ENCODE measurements at regions not wholly inside any gene's neighbourhood (a gene's known extent, or its start where the extent isn't known, plus 50 kb on each side); places are given as distances from the start of the nearest gene placed in this dataset.

GRCh38 chr2:193943406-193943960 is 1713.5 kb upstream of the SLC39A10 start:
- no peaks in the 10 kb centered on the region for H3K36me3 ChIP-seq (ENCODE audit: control insufficient read depth in 1 of 2, insufficient read depth in 2 of 2, low read length in 1 of 2)
- H3K27me3 ChIP-seq (ENCODE audit: control insufficient read depth in 1 of 2, insufficient read depth in 2 of 2, low read length in 1 of 2), result no peaks in the 10 kb centered on the region
- 54 to 58% methylated on average over 4 of the region's 4 CpGs for WGBS, 2 donors
- intact Hi-C loops (cut with DNase I), result no loop called here
- H3K4me1 ChIP-seq (ENCODE audit: control insufficient read depth in 1 of 2, insufficient read depth in 2 of 2, low read length in 2 of 2), result no peaks in the 10 kb centered on the region
- H3K4me3 ChIP-seq (ENCODE audit: low read length in 2 of 2), result no peak overlapping the region
- no peak for DNase-seq
- no peak overlapping the region for H3K27ac ChIP-seq (ENCODE audit: low read depth in 1 of 2, low read length in 2 of 2)
- no peak for ATAC-seq (ENCODE audit: low FRiP score)
- no peaks in the 10 kb centered on the region for H3K9me3 ChIP-seq (ENCODE audit: control insufficient read depth, low read length)

- no peak for ATAC-seq (ENCODE audit: low FRiP score)
- 92% methylated on average over 3 of the region's 3 CpGs for WGBS, 2 donors
These were observed 1721.9 kb upstream of the SLC39A10 start for GRCh38 chr2:193935114-193935513.

GRCh38 chr2:193929131-193929530 is 1727.9 kb upstream of the SLC39A10 start:
- Histone ChIP-seq H3K4me3 (ENCODE audit: low read length in 2 of 2) (no peak overlapping the region), H3K9me3 (ENCODE audit: control insufficient read depth, low read length) (no peaks in the 10 kb centered on the region), H3K4me1 (ENCODE audit: control insufficient read depth in 1 of 2, insufficient read depth in 2 of 2, low read length in 2 of 2) (no peaks in the 10 kb centered on the region), H3K36me3 (ENCODE audit: control insufficient read depth in 1 of 2, insufficient read depth in 2 of 2, low read length in 1 of 2) (no peaks in the 10 kb centered on the region), H3K27ac (ENCODE audit: low read depth in 1 of 2, low read length in 2 of 2) (no peak overlapping the region), H3K27me3 (ENCODE audit: control insufficient read depth in 1 of 2, insufficient read depth in 2 of 2, low read length in 1 of 2) (no peaks in the 10 kb centered on the region)
- intact Hi-C loops (cut with DNase I), result no loop called here
- 59 to 66% methylated on average over 1 of the region's 1 CpG for WGBS, 2 donors
- ATAC-seq (ENCODE audit: low FRiP score) (no peak), DNase-seq (no peak)

More at GRCh38 chr2:193935114-193935513, 1721.9 kb upstream of the SLC39A10 start:
- H3K9me3 ChIP-seq (ENCODE audit: control insufficient read depth, low read length), result no peaks in the 10 kb centered on the region
- intact Hi-C loops (cut with DNase I), result no loop called here
- no peaks in the 10 kb centered on the region for H3K36me3 ChIP-seq (ENCODE audit: control insufficient read depth in 1 of 2, insufficient read depth in 2 of 2, low read length in 1 of 2)
- H3K4me1 ChIP-seq (ENCODE audit: control insufficient read depth in 1 of 2, insufficient read depth in 2 of 2, low read length in 2 of 2), result no peaks in the 10 kb centered on the region
- no peak overlapping the region for H3K27ac ChIP-seq (ENCODE audit: low read depth in 1 of 2, low read length in 2 of 2)
- H3K4me3 ChIP-seq (ENCODE audit: low read length in 2 of 2), result no peak overlapping the region
- no peaks in the 10 kb centered on the region for H3K27me3 ChIP-seq (ENCODE audit: control insufficient read depth in 1 of 2, insufficient read depth in 2 of 2, low read length in 1 of 2)
- DNase-seq, result no peak

- H3K27ac ChIP-seq (ENCODE audit: low read depth in 1 of 2, low read length in 2 of 2), result no peak overlapping the region
- ATAC-seq (ENCODE audit: low FRiP score) (no peak), DNase-seq (no peak)
- intact Hi-C loops (cut with DNase I), result no loop called here
- H3K27me3 ChIP-seq (ENCODE audit: control insufficient read depth in 1 of 2, insufficient read depth in 2 of 2, low read length in 1 of 2), result no peaks in the 10 kb centered on the region
- no peak overlapping the region for H3K4me3 ChIP-seq (ENCODE audit: low read length in 2 of 2)
- H3K4me1 ChIP-seq (ENCODE audit: control insufficient read depth in 1 of 2, insufficient read depth in 2 of 2, low read length in 2 of 2), result no peaks in the 10 kb centered on the region
- no peaks in the 10 kb centered on the region for H3K9me3 ChIP-seq (ENCODE audit: control insufficient read depth, low read length)
- WGBS, 2 donors, result 50 to 55% methylated on average over 1 of the region's 1 CpG
- no peaks in the 10 kb centered on the region for H3K36me3 ChIP-seq (ENCODE audit: control insufficient read depth in 1 of 2, insufficient read depth in 2 of 2, low read length in 1 of 2)
These were observed 1712.8 kb upstream of the TMEFF2 start for GRCh38 chr2:193907561-193907960.

GRCh38 chr2:193900292-193900691 is 1705.6 kb upstream of the TMEFF2 start:
- Histone ChIP-seq H3K27ac (ENCODE audit: low read depth in 1 of 2, low read length in 2 of 2) (no peak overlapping the region), H3K4me3 (ENCODE audit: low read length in 2 of 2) (no peak overlapping the region), H3K36me3 (ENCODE audit: control insufficient read depth in 1 of 2, insufficient read depth in 2 of 2, low read length in 1 of 2) (no peaks in the 10 kb centered on the region), H3K9me3 (ENCODE audit: control insufficient read depth, low read length) (no peaks in the 10 kb centered on the region), H3K4me1 (ENCODE audit: control insufficient read depth in 1 of 2, insufficient read depth in 2 of 2, low read length in 2 of 2) (no peaks in the 10 kb centered on the region), H3K27me3 (ENCODE audit: control insufficient read depth in 1 of 2, insufficient read depth in 2 of 2, low read length in 1 of 2) (no peaks in the 10 kb centered on the region)
- no peak for DNase-seq
- intact Hi-C loops (cut with DNase I), result no loop called here
- ATAC-seq (ENCODE audit: low FRiP score), result no peak
- 73 to 80% methylated on average over 3 of the region's 3 CpGs for WGBS, 2 donors

- WGBS, 2 donors, result 42 to 66% methylated on average over 1 of the region's 1 CpG
- Histone ChIP-seq H3K36me3 (ENCODE audit: control insufficient read depth in 1 of 2, insufficient read depth in 2 of 2, low read length in 1 of 2) (no peaks in the 10 kb centered on the region), H3K4me1 (ENCODE audit: control insufficient read depth in 1 of 2, insufficient read depth in 2 of 2, low read length in 2 of 2) (no peaks in the 10 kb centered on the region), H3K9me3 (ENCODE audit: control insufficient read depth, low read length) (no peaks in the 10 kb centered on the region), H3K27me3 (ENCODE audit: control insufficient read depth in 1 of 2, insufficient read depth in 2 of 2, low read length in 1 of 2) (no peaks in the 10 kb centered on the region), H3K27ac (ENCODE audit: low read depth in 1 of 2, low read length in 2 of 2) (no peak overlapping the region), H3K4me3 (ENCODE audit: low read length in 2 of 2) (no peak overlapping the region)
- intact Hi-C loops (cut with DNase I), result no loop called here
- ATAC-seq (ENCODE audit: low FRiP score) (no peak), DNase-seq (no peak)
These were observed 1700.5 kb upstream of the TMEFF2 start for GRCh38 chr2:193895226-193895625.

- Histone ChIP-seq H3K4me3 (ENCODE audit: low read length in 2 of 2) (no peak overlapping the region), H3K27me3 (ENCODE audit: control insufficient read depth in 1 of 2, insufficient read depth in 2 of 2, low read length in 1 of 2) (no peaks in the 10 kb centered on the region), H3K9me3 (ENCODE audit: control insufficient read depth, low read length) (no peaks in the 10 kb centered on the region), H3K4me1 (ENCODE audit: control insufficient read depth in 1 of 2, insufficient read depth in 2 of 2, low read length in 2 of 2) (no peaks in the 10 kb centered on the region), H3K36me3 (ENCODE audit: control insufficient read depth in 1 of 2, insufficient read depth in 2 of 2, low read length in 1 of 2) (no peaks in the 10 kb centered on the region), H3K27ac (ENCODE audit: low read depth in 1 of 2, low read length in 2 of 2) (no peak overlapping the region)
- no peak for ATAC-seq (ENCODE audit: low FRiP score)
- intact Hi-C loops (cut with DNase I), result no loop called here
- 50 to 55% methylated on average over 1 of the region's 1 CpG for WGBS, 2 donors
- DNase-seq, result no peak
These were observed 1699.3 kb upstream of the TMEFF2 start for GRCh38 chr2:193894081-193894480.

- no peak for DNase-seq
- intact Hi-C loops (cut with DNase I), result no loop called here
- 63 to 64% methylated on average over 2 of the region's 2 CpGs for WGBS, 2 donors
- H3K27ac ChIP-seq (ENCODE audit: low read depth in 1 of 2, low read length in 2 of 2), result no peak overlapping the region
- no peaks in the 10 kb centered on the region for H3K27me3 ChIP-seq (ENCODE audit: control insufficient read depth in 1 of 2, insufficient read depth in 2 of 2, low read length in 1 of 2)
- no peaks in the 10 kb centered on the region for H3K9me3 ChIP-seq (ENCODE audit: control insufficient read depth, low read length)
- H3K4me1 ChIP-seq (ENCODE audit: control insufficient read depth in 1 of 2, insufficient read depth in 2 of 2, low read length in 2 of 2), result no peaks in the 10 kb centered on the region
- ATAC-seq (ENCODE audit: low FRiP score), result no peak
- H3K36me3 ChIP-seq (ENCODE audit: control insufficient read depth in 1 of 2, insufficient read depth in 2 of 2, low read length in 1 of 2), result no peaks in the 10 kb centered on the region
- H3K4me3 ChIP-seq (ENCODE audit: low read length in 2 of 2), result no peak overlapping the region
These were observed 1696.3 kb upstream of the TMEFF2 start for GRCh38 chr2:193891023-193891422.

- Histone ChIP-seq H3K27me3 (ENCODE audit: control insufficient read depth in 1 of 2, insufficient read depth in 2 of 2, low read length in 1 of 2) (no peaks in the 10 kb centered on the region), H3K4me1 (ENCODE audit: control insufficient read depth in 1 of 2, insufficient read depth in 2 of 2, low read length in 2 of 2) (no peaks in the 10 kb centered on the region), H3K9me3 (ENCODE audit: control insufficient read depth, low read length) (peaks cover 3% of the 10 kb centered on the region), H3K36me3 (ENCODE audit: control insufficient read depth in 1 of 2, insufficient read depth in 2 of 2, low read length in 1 of 2) (no peaks in the 10 kb centered on the region), H3K4me3 (ENCODE audit: low read length in 2 of 2) (no peak overlapping the region), H3K27ac (ENCODE audit: low read depth in 1 of 2, low read length in 2 of 2) (no peak overlapping the region)
- ATAC-seq (ENCODE audit: low FRiP score) (peak; percentile 46), DNase-seq (no peak)
- 94 to 100% methylated on average over 1 of the region's 1 CpG for WGBS, 2 donors
- intact Hi-C loops (cut with DNase I), result no loop called here
These were observed 1690.7 kb upstream of the TMEFF2 start for GRCh38 chr2:193885419-193885818.

Measured in aorta (tissue), 5 donors.